ENCODE measurements at regions not wholly inside any gene's neighbourhood (a gene's known extent, or its start where the extent isn't known, plus 50 kb on each side); places are given as distances from the start of the nearest gene placed in this dataset.
"Not testable (repeated sequence)": the region's sequence is repeated elsewhere in the genome, so short reads cannot be mapped to it uniquely, and the experiment has no call there.

DNA sequence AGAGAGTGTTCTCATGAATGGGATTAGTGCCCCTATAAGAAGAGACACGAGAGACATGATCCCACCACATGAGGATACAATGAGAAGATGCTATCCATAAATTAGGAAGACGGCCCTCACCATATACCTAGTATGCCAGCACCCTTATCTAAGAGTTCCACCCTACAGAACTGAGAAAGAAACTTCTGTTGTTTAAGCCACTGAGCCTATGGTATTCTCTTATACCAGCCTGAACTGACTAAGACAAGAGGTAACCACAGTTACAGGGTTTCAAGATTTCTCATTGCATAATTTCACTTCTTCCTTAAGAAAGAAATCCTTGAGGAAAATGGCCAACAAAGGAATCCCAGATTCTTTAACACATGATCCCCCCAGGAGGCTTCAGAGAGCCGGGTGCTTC, 412.4 kb downstream of the NTRK2 start:
- no peak for DNase-seq (ENCODE audit: low read depth in 2 of 2)

DNA sequence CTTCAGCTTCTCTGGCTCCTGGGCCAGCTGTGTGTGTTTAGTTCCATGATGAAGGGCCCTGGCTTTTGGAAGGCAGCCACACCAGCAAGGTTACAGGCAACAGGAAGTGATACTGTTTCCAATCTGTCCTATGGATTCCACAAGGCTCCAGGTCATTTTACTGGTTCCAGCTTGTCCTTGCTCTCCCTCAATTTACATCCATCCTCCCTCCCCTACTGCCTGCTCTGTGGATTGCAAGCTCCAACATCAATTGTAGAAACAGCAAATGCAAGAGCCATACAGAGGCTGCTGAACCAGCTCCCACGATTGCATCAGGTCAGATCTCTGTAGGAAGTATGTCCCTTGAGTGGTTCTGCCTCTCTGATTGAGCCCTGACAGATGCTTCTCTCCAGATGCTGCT, 409.8 kb downstream of the NTRK2 start:
- DNase-seq (ENCODE audit: low read depth in 2 of 2) = no peak

DNA sequence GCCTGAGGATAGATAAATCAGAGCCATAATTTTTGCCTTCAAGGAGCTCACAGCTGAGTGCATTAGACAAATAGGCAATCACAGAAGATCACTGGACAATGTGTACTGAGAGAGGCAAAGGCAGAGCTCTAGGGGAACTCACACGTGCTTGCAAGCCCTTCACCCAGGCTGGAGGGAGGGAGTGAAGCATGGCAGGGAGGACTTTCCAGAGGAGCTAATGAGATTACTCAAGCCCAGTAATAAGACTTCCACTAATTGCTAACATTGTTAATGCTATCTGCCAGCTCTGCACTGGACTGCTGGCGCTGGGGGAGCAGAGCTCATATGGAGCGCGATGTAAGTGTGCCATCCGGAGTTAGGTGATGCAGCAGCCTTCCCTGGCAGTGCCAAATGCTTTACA, 408.4 kb downstream of the NTRK2 start:
- DNase-seq (ENCODE audit: low read depth in 2 of 2) = no peak

DNA sequence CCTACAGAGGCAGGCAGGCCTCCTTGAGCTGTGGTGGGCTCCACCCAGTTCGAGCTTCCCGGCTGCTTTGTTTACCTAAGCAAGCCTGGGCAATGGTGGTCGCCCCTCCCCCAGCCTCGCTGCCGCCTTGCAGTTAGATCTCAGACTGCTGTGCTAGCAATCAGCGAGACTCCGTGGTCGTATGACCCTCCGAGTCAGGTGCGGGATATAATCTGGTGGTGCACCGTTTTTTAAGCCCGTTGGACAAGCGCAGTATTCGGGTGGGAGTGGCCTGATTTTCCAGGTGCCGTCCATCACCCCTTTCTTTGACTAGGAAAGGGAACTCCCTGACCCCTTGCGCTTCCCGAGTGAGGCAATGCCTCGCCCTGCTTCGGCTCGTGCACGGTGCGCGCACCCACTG, 407.6 kb downstream of the NTRK2 start:
- not testable (repeated sequence) for DNase-seq (ENCODE audit: low read depth in 2 of 2)

Measured in fibroblast of skin of left quadriceps (primary cell).